ENCODE measurements at regions not wholly inside any gene's neighbourhood (a gene's known extent, or its start where the extent isn't known, plus 50 kb on each side); places are given as distances from the start of the nearest gene placed in this dataset.

DNA sequence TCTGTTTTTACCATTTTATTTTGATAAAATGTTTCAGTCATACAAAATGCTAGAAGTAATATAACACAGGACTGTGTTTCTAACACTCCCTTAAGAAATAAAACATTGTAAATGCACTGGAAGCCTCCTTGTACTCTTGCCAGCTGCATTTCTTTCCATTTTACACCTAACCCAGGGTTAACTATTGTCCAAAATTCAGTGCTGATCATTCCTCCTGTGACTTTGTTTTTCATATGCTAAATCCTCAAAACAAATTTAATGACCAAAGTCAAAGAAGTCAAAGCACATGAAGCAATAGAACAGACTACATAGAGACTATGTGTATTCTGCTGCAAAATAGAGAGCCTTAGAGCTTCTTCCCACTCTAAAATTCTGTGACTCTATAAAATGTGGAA is 420.3 kb upstream of the PRICKLE1 start:
- TF ChIP-seq SP1 (IDR thresholded peaks at IDR 0.05; ENCODE audit: low read depth): no peak
- no peak for TF ChIP-seq POLR2A (IDR thresholded peaks at IDR 0.05; ENCODE audit: borderline replicate concordance, extremely low read depth, insufficient read depth, insufficient read length)
- no peak for TF ChIP-seq TCF7L2 (IDR thresholded peaks at IDR 0.05; ENCODE audit: borderline replicate concordance, extremely low read depth, insufficient read depth, insufficient read length)
- TF ChIP-seq YY1 (IDR thresholded peaks at IDR 0.05; ENCODE audit: extremely low read depth, insufficient replicate concordance, low read depth, low read length): no peak
- TF ChIP-seq, protein P1, sequence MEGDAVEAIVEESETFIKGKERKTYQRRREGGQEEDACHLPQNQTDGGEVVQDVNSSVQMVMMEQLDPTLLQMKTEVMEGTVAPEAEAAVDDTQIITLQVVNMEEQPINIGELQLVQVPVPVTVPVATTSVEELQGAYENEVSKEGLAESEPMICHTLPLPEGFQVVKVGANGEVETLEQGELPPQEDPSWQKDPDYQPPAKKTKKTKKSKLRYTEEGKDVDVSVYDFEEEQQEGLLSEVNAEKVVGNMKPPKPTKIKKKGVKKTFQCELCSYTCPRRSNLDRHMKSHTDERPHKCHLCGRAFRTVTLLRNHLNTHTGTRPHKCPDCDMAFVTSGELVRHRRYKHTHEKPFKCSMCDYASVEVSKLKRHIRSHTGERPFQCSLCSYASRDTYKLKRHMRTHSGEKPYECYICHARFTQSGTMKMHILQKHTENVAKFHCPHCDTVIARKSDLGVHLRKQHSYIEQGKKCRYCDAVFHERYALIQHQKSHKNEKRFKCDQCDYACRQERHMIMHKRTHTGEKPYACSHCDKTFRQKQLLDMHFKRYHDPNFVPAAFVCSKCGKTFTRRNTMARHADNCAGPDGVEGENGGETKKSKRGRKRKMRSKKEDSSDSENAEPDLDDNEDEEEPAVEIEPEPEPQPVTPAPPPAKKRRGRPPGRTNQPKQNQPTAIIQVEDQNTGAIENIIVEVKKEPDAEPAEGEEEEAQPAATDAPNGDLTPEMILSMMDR (IDR thresholded peaks at IDR 0.05 in 2 of 3, conservative IDR thresholded peaks at IDR 0.05 in 1 of 3; ENCODE audit: borderline replicate concordance in 1 of 3, insufficient read depth in 1 of 3, low read depth in 2 of 3, low read length in 2 of 3): no peak
- TF ChIP-seq RAD21 (IDR thresholded peaks at IDR 0.05; ENCODE audit: low read depth): no peak
- no peak for TF ChIP-seq POLR2AphosphoS5 (IDR thresholded peaks at IDR 0.05; ENCODE audit: low read depth, low read length)
- TF ChIP-seq, protein P2, sequence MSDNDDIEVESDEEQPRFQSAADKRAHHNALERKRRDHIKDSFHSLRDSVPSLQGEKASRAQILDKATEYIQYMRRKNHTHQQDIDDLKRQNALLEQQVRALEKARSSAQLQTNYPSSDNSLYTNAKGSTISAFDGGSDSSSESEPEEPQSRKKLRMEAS (IDR thresholded peaks at IDR 0.05): no peak
- no peak for TF ChIP-seq SRF (IDR thresholded peaks at IDR 0.05; ENCODE audit: low read depth)
- TF ChIP-seq, protein P3, sequence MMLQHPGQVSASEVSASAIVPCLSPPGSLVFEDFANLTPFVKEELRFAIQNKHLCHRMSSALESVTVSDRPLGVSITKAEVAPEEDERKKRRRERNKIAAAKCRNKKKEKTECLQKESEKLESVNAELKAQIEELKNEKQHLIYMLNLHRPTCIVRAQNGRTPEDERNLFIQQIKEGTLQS (IDR thresholded peaks at IDR 0.05): no peak
